ENCODE measurements at regions not wholly inside any gene's neighbourhood (a gene's known extent, or its start where the extent isn't known, plus 50 kb on each side); places are given as distances from the start of the nearest gene placed in this dataset.

GRCh38 chr3:117298273-117298672 is 588.7 kb downstream of the TUSC7 start:
- H3K4me3 ChIP-seq (ENCODE audit: low read depth, poor library complexity, severe bottlenecking), result no peak overlapping the region
- TF ChIP-seq POLR2A (IDR thresholded peaks at IDR 0.05), result no peak
- no peak for DNase-seq (ENCODE audit: low spot score in 2 of 2)
- intact Hi-C loops (cut with DNase I; ENCODE audit: low total_unique reads), result no loop called here

GRCh38 chr3:117302428-117302827 is 592.8 kb downstream of the TUSC7 start:
- TF ChIP-seq POLR2A (IDR thresholded peaks at IDR 0.05) (no peak), CTCF (IDR thresholded peaks at IDR 0.05) (no peak)
- intact Hi-C loops (cut with DNase I; ENCODE audit: low total_unique reads), result no loop called here
- H3K4me3 ChIP-seq (ENCODE audit: low read depth, poor library complexity, severe bottlenecking), result no peak overlapping the region
- 55 to 58% methylated on average over 7 of the region's 7 CpGs for WGBS, 2 donors
- DNase-seq (ENCODE audit: low spot score in 2 of 2), result no peak

- WGBS, 2 donors, result 59 to 63% methylated on average over 1 of the region's 1 CpG
- intact Hi-C loops (cut with DNase I; ENCODE audit: low total_unique reads), result no loop called here
- TF ChIP-seq CTCF (IDR thresholded peaks at IDR 0.05), result no peak
- TF ChIP-seq POLR2A (IDR thresholded peaks at IDR 0.05), result no peak
Measured at GRCh38 chr3:117303443-117303842, 593.9 kb downstream of the TUSC7 start.

GRCh38 chr3:117304681-117305080 is 595.1 kb downstream of the TUSC7 start:
- intact Hi-C loops (cut with DNase I; ENCODE audit: low total_unique reads), result no loop called here
- TF ChIP-seq CTCF (IDR thresholded peaks at IDR 0.05) (no peak), POLR2A (IDR thresholded peaks at IDR 0.05) (no peak)
- WGBS, 2 donors, result 40 to 46% methylated on average over 2 of the region's 2 CpGs

More at GRCh38 chr3:117303443-117303842, 593.9 kb downstream of the TUSC7 start:
- no peak overlapping the region for H3K4me3 ChIP-seq (ENCODE audit: low read depth, poor library complexity, severe bottlenecking)
- no peak for DNase-seq (ENCODE audit: low spot score in 2 of 2)

GRCh38 chr3:117305681-117306080 is 596.1 kb downstream of the TUSC7 start:
- no peak for DNase-seq (ENCODE audit: low spot score in 2 of 2)
- 57 to 62% methylated on average over 1 of the region's 1 CpG for WGBS, 2 donors
- no peak overlapping the region for H3K4me3 ChIP-seq (ENCODE audit: low read depth, poor library complexity, severe bottlenecking)
- TF ChIP-seq POLR2A (IDR thresholded peaks at IDR 0.05) (no peak), CTCF (IDR thresholded peaks at IDR 0.05) (no peak)
- intact Hi-C loops (cut with DNase I; ENCODE audit: low total_unique reads), result no loop called here

More at GRCh38 chr3:117304681-117305080, 595.1 kb downstream of the TUSC7 start:
- DNase-seq (ENCODE audit: low spot score in 2 of 2), result no peak
- H3K4me3 ChIP-seq (ENCODE audit: low read depth, poor library complexity, severe bottlenecking), result no peak overlapping the region

GRCh38 chr3:117306299-117306698 is 596.7 kb downstream of the TUSC7 start:
- DNase-seq (ENCODE audit: low spot score in 2 of 2), result no peak
- H3K4me3 ChIP-seq (ENCODE audit: low read depth, poor library complexity, severe bottlenecking), result no peak overlapping the region
- intact Hi-C loops (cut with DNase I; ENCODE audit: low total_unique reads), result no loop called here
- TF ChIP-seq POLR2A (IDR thresholded peaks at IDR 0.05) (no peak), CTCF (IDR thresholded peaks at IDR 0.05) (no peak)
- WGBS, 2 donors, result 91 to 95% methylated on average over 1 of the region's 1 CpG

All from lower leg skin (tissue), 4 donors.